ENCODE measurements at regions not wholly inside any gene's neighbourhood (a gene's known extent, or its start where the extent isn't known, plus 50 kb on each side); places are given as distances from the start of the nearest gene placed in this dataset.

DNA sequence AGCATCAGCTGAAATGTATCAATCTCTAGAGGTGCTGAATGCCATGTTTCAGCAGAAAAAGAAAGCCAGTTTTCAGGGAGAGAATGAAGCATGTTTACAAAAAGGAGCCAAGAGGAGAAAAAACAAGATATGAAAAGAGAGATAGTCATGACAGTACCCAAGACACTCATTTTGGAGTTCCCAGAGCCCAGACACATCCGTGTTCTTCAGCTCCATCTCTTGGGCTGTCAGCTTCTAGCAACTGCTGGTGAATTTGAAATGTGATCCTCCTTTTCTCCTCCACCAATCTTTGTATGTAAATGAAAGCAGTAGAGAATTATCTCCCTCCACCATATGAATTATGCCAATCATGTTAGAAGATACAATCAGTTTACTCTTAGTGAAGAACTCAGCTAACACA lies 93.0 kb upstream of the SLC25A36 start:
- ATAC-seq (ENCODE audit: low read depth), result no peak

DNA sequence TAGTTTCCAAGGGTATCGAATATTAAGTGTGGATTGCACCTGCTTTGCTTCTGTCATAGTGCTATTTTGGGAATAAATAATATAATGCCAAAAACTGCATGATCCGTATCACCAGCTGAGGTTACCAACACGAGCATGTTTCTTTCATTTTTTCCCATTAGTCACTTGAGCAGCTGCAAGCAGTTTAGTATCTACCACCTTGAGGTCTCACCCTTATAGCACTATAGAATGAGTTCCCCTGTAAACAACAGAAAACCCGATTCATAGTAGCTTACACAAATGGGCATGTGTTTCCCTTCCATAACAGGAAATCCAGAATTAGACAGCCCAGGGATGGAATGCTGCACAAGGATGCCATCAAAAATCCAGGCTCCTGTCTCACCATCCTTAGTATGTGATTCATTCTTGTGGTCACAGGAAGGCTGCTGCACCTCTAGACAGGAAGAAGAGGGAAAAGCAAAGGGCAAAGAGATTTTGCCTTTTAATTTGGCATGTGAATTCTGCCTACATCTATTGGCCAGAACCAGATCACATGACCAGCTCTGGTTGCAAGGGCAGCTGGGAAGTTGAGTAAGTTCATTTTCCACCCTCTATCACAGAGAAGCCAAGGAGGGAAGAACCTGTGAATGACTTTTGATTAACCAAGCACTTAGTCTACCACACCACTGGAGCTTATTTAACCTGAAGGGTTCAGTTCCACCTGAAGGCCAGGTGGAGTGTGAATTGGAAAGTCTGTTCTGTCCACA lies 91.3 kb upstream of the SLC25A36 start:
- DNase-seq (ENCODE audit: low spot score), result no peak
- TF ChIP-seq CTCF (IDR thresholded peaks at IDR 0.05; ENCODE audit: poor library complexity, severe bottlenecking), result no peak
- peak; percentile 83 for ATAC-seq (ENCODE audit: low read depth)

More for the DNA sequence above, 93.0 kb upstream of the SLC25A36 start:
- DNase-seq (ENCODE audit: low spot score), result no peak
- TF ChIP-seq CTCF (IDR thresholded peaks at IDR 0.05; ENCODE audit: poor library complexity, severe bottlenecking), result no peak
- no peak overlapping the region for H3K4me3 ChIP-seq (ENCODE audit: severe bottlenecking)
- H3K27ac ChIP-seq (ENCODE audit: poor library complexity, severe bottlenecking), result no peak overlapping the region
- no peaks in the 10 kb centered on the region for H3K27me3 ChIP-seq (ENCODE audit: insufficient read depth, poor library complexity, severe bottlenecking)
- no peaks in the 10 kb centered on the region for H3K4me1 ChIP-seq (ENCODE audit: insufficient read depth, poor library complexity, severe bottlenecking)
- H3K36me3 ChIP-seq (ENCODE audit: low read depth), result no peaks in the 10 kb centered on the region
- H3K9me3 ChIP-seq (ENCODE audit: severe bottlenecking), result no peaks in the 10 kb centered on the region

GRCh38 chr3:140854961-140855360 lies 86.7 kb upstream of the SLC25A36 start:
- DNase-seq (ENCODE audit: low spot score) (no peak), ATAC-seq (ENCODE audit: low read depth) (no peak)
- Histone ChIP-seq H3K36me3 (ENCODE audit: low read depth) (no peaks in the 10 kb centered on the region), H3K27me3 (ENCODE audit: insufficient read depth, poor library complexity, severe bottlenecking) (no peaks in the 10 kb centered on the region), H3K9me3 (ENCODE audit: severe bottlenecking) (no peaks in the 10 kb centered on the region), H3K4me1 (ENCODE audit: insufficient read depth, poor library complexity, severe bottlenecking) (no peaks in the 10 kb centered on the region), H3K4me3 (ENCODE audit: severe bottlenecking) (no peak overlapping the region), H3K27ac (ENCODE audit: poor library complexity, severe bottlenecking) (no peak overlapping the region)
- TF ChIP-seq CTCF (IDR thresholded peaks at IDR 0.05; ENCODE audit: poor library complexity, severe bottlenecking), result no peak

More for the DNA sequence above, 91.3 kb upstream of the SLC25A36 start:
- Histone ChIP-seq H3K9me3 (ENCODE audit: severe bottlenecking) (no peaks in the 10 kb centered on the region), H3K4me1 (ENCODE audit: insufficient read depth, poor library complexity, severe bottlenecking) (no peaks in the 10 kb centered on the region), H3K27me3 (ENCODE audit: insufficient read depth, poor library complexity, severe bottlenecking) (no peaks in the 10 kb centered on the region), H3K27ac (ENCODE audit: poor library complexity, severe bottlenecking) (no peak overlapping the region), H3K4me3 (ENCODE audit: severe bottlenecking) (no peak overlapping the region), H3K36me3 (ENCODE audit: low read depth) (no peaks in the 10 kb centered on the region)

- H3K4me3 ChIP-seq (ENCODE audit: severe bottlenecking), result no peak overlapping the region
- no peak overlapping the region for H3K27ac ChIP-seq (ENCODE audit: poor library complexity, severe bottlenecking)
- no peaks in the 10 kb centered on the region for H3K36me3 ChIP-seq (ENCODE audit: low read depth)
- no peaks in the 10 kb centered on the region for H3K9me3 ChIP-seq (ENCODE audit: severe bottlenecking)
- TF ChIP-seq CTCF (IDR thresholded peaks at IDR 0.05; ENCODE audit: poor library complexity, severe bottlenecking), result no peak
- ATAC-seq (ENCODE audit: low read depth), result no peak
- H3K27me3 ChIP-seq (ENCODE audit: insufficient read depth, poor library complexity, severe bottlenecking), result no peaks in the 10 kb centered on the region
- DNase-seq (ENCODE audit: low spot score), result no peak
- H3K4me1 ChIP-seq (ENCODE audit: insufficient read depth, poor library complexity, severe bottlenecking), result no peaks in the 10 kb centered on the region
Measured at GRCh38 chr3:140856905-140857304, 84.7 kb upstream of the SLC25A36 start.

- ATAC-seq (ENCODE audit: low read depth) (no peak), DNase-seq (ENCODE audit: low spot score) (no peak)
- Histone ChIP-seq H3K4me1 (ENCODE audit: insufficient read depth, poor library complexity, severe bottlenecking) (no peaks in the 10 kb centered on the region), H3K27me3 (ENCODE audit: insufficient read depth, poor library complexity, severe bottlenecking) (no peaks in the 10 kb centered on the region), H3K27ac (ENCODE audit: poor library complexity, severe bottlenecking) (no peak overlapping the region), H3K4me3 (ENCODE audit: severe bottlenecking) (no peak overlapping the region), H3K9me3 (ENCODE audit: severe bottlenecking) (no peaks in the 10 kb centered on the region), H3K36me3 (ENCODE audit: low read depth) (no peaks in the 10 kb centered on the region)
- TF ChIP-seq CTCF (IDR thresholded peaks at IDR 0.05; ENCODE audit: poor library complexity, severe bottlenecking), result no peak
Measured at GRCh38 chr3:140857993-140858392, 83.6 kb upstream of the SLC25A36 start.
